GM03348 (cell line): ENCODE measurements at regions not wholly inside any gene's neighbourhood (a gene's known extent, or its start where the extent isn't known, plus 50 kb on each side); places are given as distances from the start of the nearest gene placed in this dataset.

Experiments
- DNase-seq: peaks from one replicate; pipeline ENCODE4 v3.0.0; 2012; ENCODE audit warnings: low spot score

- no peak for DNase-seq
Measured at GRCh38 chr4:179437962-179438361, 1995.7 kb upstream of the AGA start.

GRCh38 chr4:179441596-179441995, 1999.4 kb upstream of the AGA start:
- DNase-seq: no peak

DNA sequence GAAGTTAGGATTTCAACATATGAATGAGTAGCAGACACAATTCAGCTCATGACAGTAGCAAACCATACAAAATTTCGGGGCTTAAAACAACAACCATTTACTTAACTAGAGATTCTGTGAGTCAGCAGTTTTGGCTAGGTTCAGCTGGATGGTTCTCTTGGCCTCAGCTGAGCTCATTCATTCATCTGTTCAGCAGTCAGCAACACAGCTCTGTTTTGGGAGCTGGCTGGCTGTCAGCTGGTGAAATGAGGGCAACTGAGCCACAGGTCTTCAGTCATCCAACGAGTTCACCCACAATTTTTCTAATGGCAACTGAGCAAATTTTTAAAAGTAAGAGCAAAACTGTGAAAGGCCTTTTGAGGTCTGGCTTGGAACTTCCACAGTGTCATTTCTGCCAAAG, 2005.1 kb upstream of the AGA start:
- DNase-seq: no peak

DNA sequence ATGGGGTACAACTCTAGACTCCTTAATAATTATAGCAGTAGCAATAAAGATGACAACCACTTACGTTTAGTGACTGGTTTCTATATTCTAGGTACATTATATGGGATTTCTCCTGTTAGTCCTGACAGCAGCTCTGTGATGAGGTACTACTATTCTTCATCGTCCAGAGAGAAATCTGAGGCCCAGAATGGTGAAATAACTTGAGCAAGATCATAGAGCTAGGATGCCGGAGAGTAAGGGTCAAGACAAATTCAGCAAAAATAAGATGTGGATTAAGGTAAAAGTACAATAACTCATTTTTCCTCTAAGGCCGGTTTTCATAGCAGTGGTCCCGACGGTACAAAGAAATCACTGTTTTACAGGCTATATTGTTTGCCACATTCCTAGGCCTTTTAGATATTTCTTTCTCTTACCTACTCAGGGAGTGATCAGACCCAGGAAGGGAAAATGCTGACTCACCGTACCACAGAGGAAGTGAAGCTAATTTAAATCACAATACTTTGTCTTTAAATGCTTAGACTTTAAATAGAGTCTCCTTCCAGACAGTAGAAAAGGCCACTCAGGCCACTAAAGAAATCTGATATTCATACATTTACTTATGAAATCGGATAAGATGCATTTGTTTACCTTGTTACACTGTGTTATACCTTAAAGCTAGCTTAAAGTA, 2023.0 kb upstream of the AGA start:
- no peak for DNase-seq

- no peak for DNase-seq
Measured at GRCh38 chr4:179467878-179468277, 2025.6 kb upstream of the AGA start.

DNA sequence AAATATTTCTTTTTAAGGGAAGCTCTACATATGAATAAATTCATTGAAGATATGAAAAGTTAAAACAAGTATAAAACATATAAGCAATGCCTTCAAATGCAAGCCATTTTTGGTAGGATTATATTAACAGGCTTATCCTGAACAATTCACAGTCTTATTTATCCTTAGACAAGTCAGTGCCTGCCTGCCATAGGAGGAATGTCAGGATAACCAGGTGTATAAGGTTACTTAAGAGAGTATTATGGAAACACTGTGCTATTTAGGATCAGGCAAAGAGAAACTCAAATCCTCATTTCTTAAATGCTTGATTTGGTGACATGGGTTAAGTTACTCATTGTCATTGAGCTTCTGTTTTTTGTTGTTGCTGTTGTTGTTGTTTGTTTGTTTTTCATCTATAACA, 2029.9 kb upstream of the AGA start:
- no peak for DNase-seq

- DNase-seq: no peak
Measured at GRCh38 chr4:179478608-179479007, 2036.4 kb upstream of the AGA start.

DNA sequence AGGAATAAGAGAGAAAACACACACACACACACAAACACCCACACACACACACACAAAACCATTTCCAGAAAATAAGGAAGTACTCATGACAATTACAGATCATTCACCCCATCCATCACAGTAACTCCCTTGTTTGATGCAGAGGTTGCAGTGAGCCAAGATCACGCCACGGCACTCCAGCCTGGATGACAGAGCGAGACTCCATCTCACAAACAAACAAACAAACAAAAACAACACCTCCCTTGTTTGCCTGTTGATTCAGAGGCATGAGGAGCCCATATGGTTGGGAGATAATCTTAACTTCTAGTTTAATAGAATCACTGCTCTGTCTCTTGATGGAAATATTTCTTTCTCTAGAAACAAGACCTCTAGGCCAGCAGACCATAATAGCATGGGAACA, 2043.5 kb upstream of the AGA start:
- no peak for DNase-seq

DNA sequence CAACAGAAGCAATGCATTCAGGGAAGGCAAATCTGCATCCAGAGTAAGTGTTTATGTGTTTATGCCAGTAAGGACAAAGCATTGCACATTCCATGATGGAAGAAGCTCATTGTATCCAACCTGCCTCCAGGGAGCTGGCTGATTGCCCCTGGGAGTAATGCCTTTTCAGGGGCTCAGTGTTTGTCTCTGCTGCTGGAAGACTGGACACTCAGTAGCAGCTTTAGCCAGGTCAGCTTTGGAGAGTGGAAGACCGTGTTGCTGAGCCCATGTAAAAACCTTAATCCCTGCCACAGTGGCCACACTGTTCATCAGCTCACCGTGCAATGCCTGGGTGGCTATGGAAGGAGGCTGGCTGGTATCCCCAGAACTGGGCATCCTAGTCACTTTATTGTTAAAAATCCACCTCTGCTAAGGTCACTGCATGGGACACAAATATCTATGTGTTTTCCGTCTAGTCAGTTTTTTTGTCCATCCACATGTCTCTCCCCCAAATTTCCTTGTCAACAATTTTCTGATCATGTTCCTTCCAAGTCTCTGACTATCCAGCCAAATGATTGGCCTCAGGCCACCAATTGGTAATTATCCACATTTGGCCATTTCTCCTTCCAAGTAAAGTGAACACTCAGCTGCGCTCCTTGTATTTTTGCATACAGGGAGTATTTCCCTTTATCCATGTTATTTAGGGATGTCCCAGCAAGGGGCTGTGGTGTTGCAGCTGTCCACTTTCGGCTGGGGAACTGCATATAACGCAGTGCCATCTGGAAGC, 2044.5 kb upstream of the AGA start:
- no peak for DNase-seq

DNA sequence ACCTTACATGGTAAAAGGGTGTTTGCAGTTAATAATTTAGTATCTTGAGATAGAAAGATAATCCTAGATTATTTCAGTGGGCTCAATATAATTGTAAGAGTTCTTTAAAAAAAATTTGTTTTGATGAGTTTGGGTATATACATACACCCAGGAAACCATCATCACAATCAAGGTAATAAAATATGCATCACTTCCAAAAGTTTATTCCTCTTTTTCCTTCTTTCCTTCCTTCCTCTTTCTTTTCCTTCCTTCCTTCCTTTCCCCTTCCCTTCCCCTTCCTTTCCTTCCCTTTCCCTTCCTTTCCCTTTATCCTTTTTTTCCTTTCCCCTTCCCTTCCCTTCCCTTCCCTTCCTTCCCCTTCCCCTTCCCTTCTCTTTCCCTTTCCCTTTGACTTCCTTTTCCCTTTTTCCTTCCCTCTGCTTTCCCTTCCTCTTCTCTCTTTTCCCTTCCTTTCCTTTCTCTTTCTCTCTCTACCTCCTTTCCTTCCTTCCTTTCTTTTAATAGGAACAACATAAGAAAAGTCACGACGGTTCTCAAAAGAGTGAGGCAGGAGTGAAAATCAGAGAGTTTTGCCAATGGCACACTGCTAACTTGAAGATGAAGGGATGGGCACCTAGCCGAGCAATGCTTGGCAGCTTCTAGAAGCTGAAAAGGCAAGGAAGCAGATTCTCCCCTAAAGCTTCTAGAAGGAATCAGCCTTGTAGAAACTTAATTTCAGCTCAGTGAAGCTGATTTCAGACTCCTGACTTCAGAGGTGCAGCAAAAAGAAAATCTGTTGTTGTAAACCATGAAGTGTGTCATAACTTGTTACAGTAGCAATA, 2050.2 kb upstream of the AGA start:
- DNase-seq: no peak

DNA sequence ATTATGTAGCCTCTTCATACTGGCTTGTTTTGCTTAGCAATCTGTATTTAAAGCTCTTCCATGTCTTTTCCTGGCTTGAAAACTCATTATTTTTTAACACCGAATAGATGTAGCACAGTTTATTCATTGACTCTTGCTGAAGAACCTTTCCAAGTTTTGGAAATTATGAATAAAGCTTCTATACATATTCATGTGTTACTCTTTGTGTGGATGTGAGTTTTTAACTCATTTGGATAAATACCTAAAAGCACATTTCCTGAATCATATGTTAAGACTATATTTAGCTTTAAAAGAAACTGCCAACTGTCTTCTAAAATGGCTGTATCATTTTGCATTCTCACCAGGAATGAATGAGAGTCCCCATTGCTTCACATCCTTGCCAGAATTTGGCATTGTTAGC, 2061.7 kb upstream of the AGA start:
- DNase-seq: no peak

- DNase-seq: no peak
Measured at GRCh38 chr4:179509489-179509888, 2067.3 kb upstream of the AGA start.

GRCh38 chr4:179521952-179522351, 2079.7 kb upstream of the AGA start:
- no peak for DNase-seq

DNA sequence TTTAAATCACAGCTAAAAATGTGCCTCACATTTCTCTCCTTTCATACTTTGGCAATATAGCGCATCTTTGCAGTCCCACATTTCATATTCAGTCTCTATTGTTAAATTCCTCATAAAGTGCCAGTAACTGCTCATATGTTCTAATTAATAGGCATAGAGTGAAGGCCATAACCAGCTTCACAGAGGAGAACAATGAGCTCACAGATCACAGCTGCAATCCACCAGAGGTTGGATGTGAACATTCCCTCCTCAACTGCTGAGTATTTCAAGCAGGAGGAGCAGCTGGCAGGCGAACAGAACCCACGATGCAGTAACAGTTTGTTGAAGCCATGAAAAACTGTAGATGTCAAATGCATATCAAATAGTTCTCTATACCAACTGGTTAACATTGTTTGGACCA, 2088.7 kb upstream of the AGA start:
- DNase-seq: no peak

DNA sequence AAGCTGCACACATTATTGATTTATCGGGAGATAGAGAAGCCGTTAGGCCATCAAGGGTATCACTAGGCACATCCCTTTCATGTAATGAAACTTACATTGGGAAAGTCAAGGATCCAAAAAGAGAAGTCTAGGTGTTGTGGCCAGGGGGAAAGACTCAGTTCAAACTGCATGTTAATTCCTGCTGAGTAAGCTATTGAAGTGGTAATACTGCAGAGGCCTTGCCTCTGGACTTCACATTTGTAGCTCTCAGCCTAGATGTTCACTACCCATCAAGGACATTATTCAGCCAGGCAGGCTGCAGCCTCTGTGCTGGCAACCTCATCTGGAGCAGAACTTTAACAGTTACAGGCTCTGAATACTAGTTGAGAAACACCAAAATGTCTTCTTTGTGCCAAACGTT, 2094.5 kb upstream of the AGA start:
- DNase-seq: no peak

DNA sequence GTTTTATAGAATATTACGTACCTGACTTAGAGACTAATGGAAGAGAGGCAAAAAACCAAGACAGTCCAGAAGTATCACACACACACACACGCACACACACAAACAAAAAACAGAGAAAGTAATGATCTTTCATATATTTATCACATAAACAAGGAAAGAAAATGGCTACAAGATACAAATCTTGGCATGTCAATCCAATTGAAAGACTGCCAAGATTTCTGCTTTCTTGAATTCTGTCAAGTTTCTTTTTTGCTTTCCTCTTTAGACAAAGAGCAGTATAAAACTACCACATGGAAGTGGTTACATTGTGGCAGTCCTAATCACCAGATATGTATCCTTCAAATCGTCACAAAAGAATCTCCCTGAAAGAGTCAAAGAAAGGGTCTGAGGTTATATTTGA, 2097.4 kb upstream of the AGA start:
- DNase-seq: no peak

DNA sequence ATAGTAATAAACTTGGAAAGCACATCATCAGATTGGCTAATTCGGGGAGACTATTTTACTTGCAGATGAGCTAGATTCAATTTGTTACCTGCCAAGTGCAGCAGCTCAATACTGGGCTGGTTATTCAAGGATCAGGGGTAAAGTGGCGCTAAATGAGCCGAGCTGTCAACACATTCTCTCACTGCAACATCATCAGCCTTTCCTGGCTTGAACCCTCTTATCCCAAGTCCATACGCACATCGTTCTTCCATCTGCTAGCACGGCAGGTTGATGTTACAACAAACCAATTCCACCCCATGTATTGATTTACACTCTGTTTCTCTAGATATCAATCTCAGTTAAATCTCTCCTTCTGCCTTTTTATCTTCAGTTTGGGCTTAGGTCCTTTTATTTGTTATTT, 2101.5 kb upstream of the AGA start:
- DNase-seq: no peak

DNA sequence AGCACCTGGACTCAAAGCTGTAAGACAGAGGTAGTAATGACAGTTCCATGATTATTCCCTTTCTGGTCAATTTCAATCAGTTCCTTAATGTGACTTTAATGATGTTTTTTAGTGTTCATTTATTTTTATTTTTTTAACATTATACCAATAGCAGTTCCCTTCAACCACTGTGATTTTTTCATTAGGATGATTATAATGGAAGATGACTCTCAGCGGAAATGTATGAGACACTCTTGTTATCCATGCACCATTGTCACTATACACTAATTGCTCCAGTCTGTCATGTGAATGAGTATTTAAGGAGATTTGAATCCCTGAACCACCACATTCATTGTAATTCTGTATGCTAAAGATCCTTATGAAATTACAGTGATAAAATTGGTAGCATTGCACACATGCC, 2102.3 kb upstream of the AGA start:
- DNase-seq: no peak

DNA sequence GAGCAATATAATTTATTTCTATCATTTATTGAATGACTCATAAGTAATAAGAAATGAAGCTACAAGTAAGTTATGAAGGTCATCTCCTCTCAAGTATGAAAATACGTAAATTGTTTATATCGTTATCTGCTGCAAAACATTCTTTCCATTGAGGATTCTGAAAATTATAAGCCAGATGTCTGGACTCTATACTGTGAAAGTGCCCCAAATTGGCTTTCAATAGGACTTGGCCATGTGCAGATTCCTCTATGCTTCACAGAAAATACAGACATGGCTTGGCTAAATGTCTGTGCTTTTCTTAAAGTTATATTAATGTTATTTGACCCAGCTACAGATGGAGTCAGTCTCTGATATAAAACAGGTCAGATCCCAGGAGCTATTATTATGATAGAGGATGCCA, 2109.9 kb upstream of the AGA start:
- DNase-seq: no peak

- no peak for DNase-seq
Measured at GRCh38 chr4:179563741-179564140, 2121.5 kb upstream of the AGA start.

- DNase-seq: no peak
Measured at GRCh38 chr4:179569549-179569948, 2127.3 kb upstream of the AGA start.

- no peak for DNase-seq
Measured at GRCh38 chr4:179582164-179582905, 2140.1 kb upstream of the AGA start.
